ENCODE measurements at regions not wholly inside any gene's neighbourhood (a gene's known extent, or its start where the extent isn't known, plus 50 kb on each side); places are given as distances from the start of the nearest gene placed in this dataset.
"Not testable (repeated sequence)": the region's sequence is repeated elsewhere in the genome, so short reads cannot be mapped to it uniquely, and the experiment has no call there.

DNA sequence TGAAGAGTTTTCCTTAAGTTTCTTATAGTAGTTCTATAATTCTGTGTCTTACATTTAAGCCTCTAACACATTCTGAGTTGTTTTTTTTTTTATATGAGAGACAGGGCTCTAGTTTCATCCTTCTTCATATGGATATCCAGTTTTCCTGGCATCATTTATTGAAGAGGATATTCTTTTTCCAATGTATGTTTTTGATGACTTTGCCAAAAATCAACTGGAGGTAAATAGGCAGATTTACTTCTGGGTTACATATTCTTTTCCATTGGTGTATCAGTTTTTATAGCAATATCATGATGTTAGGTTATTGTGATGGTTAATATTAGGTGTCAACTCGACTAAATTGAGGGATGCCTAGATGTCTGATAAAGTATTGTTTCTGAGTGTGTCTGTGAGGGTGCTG lies 650.7 kb upstream of the GRID2 start:
- DNase-seq: no peak

DNA sequence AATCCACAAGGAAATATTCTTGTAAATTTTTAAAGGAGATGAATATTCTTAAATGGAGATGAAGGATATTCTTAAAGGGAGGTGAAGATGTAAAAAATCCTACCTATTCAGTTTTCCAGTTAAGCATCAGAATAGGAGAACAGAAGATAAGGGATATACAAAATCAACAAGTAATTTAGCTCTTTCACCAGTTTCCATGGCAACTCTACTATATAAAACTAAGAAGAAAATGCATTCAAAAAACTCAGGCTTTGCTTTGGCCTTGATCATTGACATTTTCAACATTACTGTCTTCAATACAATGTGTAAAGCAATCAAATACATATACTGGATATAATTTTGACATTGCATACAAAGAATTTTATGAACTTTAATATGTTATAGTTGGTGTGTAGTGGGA lies 622.7 kb upstream of the GRID2 start:
- DNase-seq: no peak

DNA sequence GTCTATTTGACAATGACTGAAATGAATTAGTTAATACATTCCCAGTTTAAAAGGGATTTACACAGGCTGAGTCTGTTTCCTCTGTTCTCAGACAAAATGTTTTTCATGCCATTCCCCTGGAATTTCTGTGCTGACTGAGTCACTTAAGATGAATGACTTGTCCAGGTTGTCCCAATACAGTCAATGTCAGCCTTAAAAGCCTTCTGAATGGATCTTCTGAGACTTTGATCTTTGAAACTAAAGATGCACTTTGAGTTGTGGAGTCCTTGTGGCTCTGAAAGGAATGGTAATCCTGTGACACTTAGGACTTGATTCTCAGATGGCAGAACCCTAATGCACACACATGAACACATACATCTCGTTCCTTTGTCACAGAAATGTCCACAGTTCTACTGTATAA lies 622.2 kb upstream of the GRID2 start:
- no peak for DNase-seq

DNA sequence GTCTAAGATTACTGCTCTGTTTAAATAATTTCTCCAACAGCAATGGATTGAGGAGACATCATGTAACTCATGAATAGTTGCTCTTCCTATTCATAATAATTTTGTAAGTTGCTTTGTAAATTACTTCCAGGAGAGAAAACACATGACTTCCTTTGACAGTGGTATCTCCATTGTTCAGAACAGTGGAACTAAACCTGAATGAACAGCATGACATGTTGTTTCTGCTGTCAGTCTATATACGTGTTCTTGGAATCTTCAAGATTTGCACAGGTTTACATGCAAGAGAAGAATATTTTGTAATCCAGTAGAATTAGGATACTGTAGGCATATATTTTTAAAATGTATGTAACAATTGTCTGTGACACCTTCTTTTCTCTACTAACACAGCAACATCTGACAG lies 618.8 kb upstream of the GRID2 start:
- no peak for DNase-seq

DNA sequence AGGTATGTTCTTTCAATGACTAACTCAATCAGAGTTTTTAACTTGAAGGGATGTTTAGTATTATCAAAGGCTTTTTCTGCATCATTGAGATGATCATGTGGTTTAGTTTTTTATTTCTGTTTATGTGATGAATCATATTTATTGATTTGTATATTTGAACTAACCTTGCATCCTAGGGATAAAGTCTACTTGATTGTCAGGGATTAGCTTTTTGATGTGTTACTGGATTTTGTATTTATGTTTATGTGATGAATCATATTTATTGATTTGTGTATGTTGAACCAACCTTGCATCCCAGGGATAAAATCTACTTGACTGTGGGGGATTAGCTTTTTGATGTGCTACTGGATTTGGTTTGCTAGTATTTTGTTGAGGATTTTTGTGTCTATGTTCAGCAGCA lies 615.4 kb upstream of the GRID2 start:
- no peak for DNase-seq

DNA sequence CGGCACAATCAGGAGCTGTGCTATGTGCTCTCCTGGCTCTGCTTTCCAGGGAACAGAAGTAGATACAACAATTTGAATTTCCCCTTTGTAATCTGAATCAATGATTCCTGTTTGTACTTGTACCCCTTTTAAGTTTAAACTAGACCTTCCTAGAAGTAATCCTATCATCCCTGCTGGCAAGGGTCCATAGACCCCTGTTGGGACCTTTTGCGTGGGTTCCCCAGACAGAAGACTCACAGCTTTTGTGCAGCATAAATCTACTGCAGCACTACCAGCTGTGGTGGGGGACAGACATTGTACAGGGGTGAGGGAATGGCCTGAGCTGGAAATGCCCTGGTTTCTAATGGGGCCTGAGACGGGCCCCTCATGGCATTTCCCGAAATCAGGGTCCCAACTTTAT lies 604.1 kb upstream of the GRID2 start:
- not testable (repeated sequence) for DNase-seq

DNA sequence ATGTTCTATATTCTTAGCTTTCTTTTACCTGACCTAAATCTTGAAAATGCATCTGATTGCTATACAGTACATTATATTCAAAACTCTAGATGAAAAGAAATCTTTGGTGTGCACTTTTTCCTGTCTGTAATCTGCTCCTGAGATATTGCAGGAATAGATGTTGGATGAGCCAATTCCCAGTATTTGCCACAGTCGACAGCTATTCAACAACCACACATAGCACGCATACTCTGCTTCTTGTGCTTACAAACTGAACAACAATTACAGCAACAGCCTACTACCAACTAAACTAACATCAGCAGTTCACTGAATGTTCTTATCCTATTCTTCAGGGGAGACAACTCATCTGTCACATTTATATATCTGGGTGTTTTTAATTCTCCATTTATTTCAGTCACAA lies 573.9 kb upstream of the GRID2 start:
- DNase-seq: no peak

DNA sequence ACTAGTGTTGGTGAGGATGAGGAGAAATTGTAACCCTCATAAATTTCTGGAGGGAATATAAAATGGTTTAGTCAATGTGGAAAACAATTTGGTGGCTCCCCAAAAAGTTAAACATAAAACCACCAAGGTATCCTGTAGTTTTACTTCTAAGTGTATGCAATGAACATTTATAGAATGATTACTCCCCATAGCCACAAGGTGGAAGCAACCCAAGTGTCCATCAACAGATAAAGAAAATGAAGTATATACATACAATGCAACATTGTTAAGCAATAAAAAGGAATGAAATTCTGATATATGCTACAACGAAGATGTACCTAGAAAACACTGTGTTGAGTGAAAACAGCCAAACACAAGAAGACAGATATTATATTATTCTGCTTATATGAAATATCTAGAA lies 569.1 kb upstream of the GRID2 start:
- DNase-seq: no peak

DNA sequence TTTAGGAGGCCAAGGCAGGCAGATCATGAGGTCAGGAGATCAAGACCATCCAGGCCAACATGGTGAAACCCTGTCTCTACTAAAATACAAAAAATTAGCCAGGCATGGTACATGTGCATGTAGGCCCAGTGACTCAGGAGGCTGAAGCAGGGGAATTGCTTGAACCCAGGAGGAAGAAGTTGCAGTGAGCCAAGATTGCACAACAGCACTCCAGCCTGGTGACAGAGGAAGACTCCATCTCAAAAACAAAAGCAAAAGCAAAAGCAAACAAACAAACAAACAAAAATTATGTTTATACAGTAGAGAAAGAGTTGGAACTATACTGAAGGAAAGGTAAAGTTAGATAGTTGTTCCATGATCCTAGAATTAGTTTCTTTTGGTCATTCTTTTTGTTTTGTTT lies 564.9 kb upstream of the GRID2 start:
- not testable (repeated sequence) for DNase-seq

DNA sequence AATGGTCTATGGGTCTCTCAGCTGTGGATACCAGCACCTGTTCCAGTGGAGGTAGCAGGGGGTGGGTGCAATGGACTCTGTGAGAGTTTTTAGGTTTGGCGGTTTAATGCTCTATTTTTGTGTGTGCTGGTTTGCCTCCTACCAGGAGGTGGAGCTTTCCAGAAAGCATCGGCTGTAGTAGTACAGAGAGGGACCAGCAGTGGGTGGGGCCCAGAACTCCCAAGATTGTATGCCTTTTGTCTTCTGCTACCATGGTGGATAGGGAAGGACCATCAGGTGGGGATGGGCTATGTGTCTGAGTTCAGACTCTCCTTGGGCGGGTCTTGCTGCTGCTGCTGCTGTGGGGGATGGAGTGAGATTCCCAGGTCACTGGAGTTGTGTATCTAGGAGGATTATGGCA lies 557.2 kb upstream of the GRID2 start:
- no peak for DNase-seq

DNA sequence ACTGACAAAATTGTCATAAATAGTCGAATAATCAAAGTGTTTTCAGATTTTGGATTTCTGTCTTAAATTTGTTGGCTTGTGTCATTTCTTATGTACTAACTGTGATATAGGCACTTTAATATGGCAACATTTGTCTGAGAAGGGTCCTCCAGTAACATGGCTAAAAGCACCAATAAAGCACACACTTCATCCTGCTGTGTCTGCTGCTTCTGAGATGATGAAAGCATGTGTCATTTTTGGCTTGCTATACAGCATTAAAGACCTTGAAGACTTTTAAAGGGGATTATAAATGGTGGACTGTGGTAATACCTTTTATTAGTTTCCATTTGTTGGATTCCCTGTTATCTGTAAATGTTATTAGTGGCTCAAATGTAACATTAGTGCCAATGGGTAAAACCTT lies 551.8 kb upstream of the GRID2 start:
- no peak for DNase-seq

DNA sequence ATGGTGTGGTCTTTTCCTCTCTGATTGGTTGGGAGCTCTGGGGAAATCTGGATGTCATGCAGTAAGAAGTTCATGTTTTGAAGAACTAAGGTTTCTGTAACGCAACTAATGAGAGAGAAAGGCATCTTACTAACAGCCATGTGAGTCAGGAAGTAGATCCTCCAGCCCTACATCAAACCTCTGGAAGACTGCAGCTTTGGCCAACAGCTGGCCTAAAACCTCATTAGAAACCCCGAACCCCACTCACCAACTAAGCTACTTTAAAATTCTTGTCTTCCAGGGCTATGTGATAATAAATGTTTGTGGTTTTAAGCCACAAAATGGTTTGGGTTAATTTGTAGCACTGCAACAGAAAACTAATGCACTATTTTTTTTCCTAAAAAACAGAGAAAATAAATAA lies 549.0 kb upstream of the GRID2 start:
- DNase-seq: no peak

DNA sequence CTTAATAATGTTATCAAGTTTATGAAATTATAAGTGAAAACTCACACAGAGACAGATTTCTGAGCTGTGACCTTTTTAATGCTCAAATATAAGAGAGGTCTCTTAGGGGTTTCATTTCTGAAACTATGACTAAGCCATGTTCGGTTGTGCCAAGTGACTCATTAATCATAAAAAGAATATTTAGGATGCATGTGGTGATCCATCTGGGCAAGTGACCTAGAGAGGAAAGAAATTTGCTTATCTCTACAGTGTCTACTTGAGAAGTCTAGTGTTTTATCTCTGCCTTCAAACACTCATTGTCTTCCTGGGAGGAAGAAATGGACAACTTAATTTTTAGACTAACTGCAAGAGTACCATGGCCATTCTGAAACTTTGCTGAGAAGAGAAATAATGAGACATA lies 545.3 kb upstream of the GRID2 start:
- no peak for DNase-seq

DNA sequence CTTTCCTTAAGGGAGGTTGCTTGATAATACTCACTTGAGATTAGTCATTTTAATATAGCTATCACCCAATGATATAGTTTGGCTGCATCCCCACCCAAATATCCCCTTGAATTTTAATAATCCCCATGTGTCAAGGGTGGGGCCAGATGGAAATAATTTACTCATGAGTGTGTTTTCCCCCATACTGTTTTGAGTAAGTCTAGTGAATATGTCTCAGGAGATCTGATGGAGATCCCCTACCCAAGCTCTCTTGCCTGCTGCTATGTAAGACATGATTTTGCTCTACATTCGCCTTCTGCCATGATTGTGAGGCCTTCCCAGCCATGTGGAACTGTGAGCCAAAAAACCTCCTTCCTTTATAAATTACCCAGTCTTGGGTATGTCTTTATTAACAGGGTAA lies 539.7 kb upstream of the GRID2 start:
- no peak for DNase-seq

DNA sequence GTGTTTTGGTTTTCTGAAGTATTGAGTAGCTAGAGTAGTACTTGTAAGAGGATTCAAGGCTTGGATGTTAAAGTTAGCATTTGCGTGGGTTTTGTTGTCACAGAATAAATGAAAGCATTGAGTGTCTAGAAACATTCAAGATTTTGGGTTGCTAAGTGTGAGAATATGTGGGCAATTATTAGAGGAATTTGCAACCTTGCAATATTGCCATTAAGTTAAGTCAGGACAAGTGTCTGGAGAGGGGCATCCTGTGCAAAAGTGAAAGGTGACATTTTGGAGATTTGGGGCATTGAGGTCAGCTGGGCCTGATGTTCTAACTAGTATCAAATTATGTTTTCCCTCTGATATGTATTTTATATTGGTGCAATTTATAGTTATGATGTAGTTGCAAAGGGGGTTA lies 533.9 kb upstream of the GRID2 start:
- no peak for DNase-seq

DNA sequence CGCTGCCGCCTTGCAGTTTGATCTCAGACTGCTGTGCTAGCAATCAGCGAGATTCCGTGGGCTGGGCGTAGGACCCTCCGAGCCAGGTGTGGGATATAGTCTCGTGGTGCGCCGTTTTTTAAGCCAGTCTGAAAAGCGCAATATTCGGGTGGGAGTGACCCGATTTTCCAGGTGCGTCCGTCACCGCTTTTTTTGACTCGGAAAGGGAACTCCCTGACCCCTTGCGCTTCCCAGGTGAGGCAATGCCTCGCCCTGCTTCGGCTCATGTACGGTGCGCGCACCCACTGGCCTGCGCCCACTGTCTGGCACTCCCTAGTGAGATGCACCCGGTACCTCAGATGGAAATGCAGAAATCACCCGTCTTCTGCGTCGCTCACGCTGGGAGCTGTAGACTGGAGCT lies 512.1 kb upstream of the GRID2 start:
- not testable (repeated sequence) for DNase-seq

DNA sequence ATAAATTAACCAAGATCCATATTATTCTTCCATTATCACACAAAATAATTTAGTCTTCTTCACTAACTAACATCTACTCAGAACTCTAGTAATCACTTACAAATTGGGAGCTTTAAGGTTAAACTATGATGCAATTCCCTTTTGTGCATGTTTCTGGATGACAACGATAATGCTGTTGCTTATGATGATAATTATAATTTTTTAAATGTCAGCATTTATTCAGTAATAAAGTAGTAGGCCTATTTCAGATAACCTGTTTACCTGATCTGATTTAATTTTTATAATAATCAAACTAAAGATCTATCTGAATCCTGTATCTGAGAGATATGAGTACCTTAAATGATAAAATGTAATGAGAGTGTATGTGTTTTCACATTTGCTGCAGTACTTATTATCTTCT lies 507.8 kb upstream of the GRID2 start:
- no peak for DNase-seq

DNA sequence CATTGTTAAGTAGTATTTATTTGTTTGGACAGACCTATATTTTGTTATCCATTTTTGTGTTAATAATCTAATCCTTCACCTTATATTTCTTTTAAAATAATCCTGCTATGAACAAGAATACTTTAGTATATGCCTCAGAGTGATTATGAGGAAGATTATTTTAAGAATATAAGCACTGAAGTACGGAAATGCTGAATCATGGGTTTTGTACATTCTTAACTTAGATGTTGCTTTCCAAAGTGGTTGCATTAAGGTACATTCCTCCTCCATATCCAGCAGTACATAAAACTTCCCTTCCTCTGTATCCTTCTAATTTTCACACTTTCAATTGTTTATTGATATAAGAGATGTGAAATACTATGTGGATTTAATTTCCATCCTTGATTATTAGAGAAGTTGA lies 491.4 kb upstream of the GRID2 start:
- no peak for DNase-seq

DNA sequence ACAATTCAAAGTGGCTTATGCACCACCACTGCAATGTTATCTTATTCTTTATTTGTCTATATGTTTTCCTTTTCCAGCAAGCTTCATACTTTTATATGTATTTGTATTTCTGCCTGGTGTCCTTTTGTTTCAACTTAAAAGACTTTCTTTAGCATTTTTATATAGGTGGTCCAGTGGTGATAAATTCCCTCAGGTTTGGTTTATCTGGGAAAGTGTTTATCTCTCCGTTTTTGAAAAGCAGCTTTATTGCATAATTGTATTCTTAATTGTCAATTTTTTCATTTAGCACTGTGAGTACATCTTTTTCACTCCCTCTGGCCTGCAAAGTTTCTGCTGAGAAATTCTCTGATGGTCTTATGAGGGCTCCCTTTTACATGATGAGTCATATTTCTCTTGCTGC lies 479.0 kb upstream of the GRID2 start:
- DNase-seq: no peak

DNA sequence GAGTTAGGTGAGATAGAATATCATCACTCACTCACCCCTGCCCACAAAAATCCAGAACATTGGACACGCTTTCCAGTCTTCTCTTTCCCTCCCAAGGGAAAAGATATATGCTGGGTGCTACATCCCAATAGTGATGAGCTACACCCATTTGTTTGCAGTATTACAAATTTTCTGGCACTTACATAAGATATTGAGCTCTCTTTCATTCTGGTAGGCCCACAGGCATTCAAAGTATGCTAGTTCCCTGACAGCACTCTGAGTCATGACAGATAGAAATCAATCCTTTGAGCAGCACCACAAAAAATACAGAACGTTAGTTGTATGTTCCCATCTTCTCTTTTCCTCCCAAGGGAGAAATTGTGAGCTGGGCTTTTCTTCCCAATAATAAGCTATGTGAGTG lies 477.6 kb upstream of the GRID2 start:
- DNase-seq: no peak

DNA sequence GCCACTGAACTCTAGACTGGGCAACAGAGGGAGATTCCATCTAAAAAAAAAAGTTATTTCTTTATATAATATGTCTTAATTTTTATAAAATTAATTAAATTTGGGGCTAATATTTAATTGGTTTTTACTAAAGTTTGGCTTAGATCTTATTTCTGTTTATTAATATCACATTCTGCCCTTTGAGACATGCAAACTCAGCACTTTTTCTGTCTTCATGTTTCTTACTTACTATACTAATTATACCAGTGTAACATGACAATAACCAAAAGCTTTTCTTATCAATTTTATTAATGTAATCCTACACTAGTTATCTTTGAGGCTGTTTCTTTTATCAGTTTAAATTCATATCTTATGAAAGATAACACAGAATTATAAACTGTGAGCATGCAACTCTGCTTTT lies 475.9 kb upstream of the GRID2 start:
- no peak for DNase-seq

DNA sequence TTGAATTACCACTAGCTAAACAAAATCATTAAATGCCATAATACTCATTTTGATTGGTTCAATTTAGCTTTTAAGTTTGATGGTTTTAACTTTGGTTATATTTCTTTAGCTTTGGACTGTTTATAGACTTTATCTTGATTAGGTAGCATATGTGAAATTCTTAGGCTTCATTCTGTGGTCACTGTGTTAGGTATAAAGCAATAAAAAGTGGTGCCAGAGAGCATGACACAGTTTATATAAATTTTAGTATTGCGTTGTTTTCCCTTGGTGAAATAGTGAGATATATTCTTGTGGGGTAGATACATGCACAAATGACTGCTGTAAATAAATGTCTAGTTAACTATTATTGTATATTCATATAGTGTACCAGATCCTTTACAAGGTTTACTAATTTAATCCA lies 474.2 kb upstream of the GRID2 start:
- DNase-seq: no peak

DNA sequence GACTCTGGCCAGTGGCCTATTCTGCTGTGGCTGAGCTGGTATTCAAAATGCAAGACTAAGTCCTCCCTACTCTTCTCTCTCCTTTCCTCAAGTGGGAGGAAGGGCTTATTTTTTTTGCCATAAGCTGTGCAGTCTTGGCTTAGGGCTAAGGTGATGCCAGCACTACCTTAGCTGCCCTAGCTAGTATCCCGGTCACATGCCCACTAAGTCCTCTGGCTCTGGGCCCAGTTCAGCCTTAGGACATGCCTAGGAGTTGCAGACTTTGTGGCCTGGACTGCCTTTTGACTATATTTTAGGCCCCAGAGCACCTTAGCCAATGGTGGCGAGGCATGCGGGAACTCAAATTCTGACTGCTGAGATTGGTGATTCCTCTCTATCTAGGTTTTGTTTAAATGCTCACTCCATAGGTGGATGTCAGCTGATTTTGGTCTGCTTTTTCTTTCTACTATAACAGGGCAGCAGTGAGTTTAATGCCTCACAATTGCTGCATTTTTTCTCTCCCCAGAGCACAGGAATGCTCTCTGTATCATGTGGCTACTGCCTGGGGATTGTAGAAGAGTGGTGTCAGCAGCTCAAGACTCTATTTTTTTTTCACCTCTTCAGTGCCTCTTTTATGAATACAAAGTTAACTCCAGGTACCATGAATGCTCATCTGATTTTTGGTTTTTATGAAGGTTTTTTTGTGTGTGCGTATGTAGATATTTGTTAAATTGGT lies 472.9 kb upstream of the GRID2 start:
- DNase-seq: no peak

DNA sequence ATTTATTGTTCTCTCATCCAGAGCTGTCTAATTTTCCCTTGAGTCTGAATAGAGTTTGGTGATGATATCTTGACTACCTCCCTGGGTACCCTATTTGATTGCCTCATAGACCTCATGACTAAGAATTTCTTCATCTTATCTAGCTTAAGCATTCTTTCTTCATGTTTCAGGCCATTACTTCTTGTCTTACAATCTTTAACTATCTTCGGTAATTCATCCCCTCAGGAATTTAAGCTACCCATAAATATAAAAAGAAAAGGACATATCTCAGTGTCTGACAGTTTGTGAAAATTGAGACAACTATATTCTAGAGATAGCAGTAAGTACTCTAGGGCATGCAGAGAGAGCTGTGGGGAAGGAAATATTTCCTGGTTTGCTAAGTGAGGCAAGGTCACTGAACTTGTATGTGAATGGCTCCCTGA lies 466.1 kb upstream of the GRID2 start:
- no peak for DNase-seq

DNA sequence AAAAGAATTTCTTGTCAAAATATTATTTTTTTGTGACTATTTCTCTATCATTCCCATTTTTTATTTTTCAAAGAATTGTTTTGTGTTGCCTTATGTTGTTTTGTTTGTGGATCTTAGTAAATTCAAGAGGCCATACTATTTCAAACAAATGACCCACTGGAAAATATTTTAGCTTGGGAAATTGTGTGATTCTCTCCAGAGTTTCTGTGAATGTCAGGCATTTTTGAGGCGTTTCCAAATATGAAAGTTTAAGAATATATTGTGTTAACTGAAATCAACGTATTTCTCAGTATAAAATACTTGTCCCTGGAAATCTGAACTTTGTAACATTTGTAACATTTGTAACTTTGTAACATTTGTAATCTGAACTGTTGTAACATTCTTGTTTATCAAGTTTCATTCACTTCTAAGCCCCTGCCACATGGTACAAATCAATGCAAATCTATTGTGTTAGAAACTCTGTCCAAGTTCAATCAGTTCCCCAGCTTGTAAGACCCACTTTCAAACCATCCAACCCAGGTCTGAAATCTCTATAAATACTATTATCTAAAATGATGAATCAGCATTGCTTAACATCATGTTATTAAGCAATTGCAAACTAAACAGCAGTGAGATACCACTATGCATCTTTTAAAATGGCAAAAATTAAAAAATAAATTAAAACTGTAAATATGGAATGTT lies 465.4 kb upstream of the GRID2 start:
- no peak for DNase-seq

Data from skin of body (tissue), 1 donor.